Pancreas (tissue), 10 donors: ENCODE measurements at regions not wholly inside any gene's neighbourhood (a gene's known extent, or its start where the extent isn't known, plus 50 kb on each side); places are given as distances from the start of the nearest gene placed in this dataset.
A peak's percentile ranks its signal among the peaks of the same experiment; 100 is the strongest.

Experiments
- ATAC-seq, 4 donors: fragments of 200-7000 bp; cut with Tn5 transposase; one replicate each; pipeline versions ENCODE4 v1.8.0 to v1.9.1; 2020; ENCODE audit warnings: mild to moderate bottlenecking in 4 of 4, moderate library complexity in 4 of 4
- DNase-seq, 6 donors: peaks; one replicate each; pipeline ENCODE4 v3.0.0-alpha.2; 2020
- FAIRE-seq: peaks from 2 replicates; lab custom pipeline; 2012; peaks lifted over from hg19 to GRCh38; lab: Jason Lieb, UNC
- H3K27ac ChIP-seq, 4 donors: fragments of 200-600 bp; sonication (generic); 1 replicate in 3 of 4; 2 replicates in 1 of 4; pipeline versions ENCODE4 v1.5.0 to v1.8.0; 2020
- H3K27me3 ChIP-seq, 4 donors: fragments of 200-600 bp; one replicate each; pipeline ENCODE4 v1.8.0; 2021
- H3K36me3 ChIP-seq, 3 donors: fragments of 200-600 bp; sonication (generic) in 1 of 3; one replicate each; pipeline versions ENCODE4 v1.5.0 to v1.8.0; 2020 to 2021
- H3K4me1 ChIP-seq, 3 donors: fragments of 200-600 bp; one replicate each; pipeline ENCODE4 v1.8.0; 2021
- H3K4me3 ChIP-seq, 4 donors: fragments of 200-600 bp; sonication (generic) in 2 of 4; one replicate each; pipeline versions ENCODE4 v1.5.0 to v1.8.0; 2020 to 2021
- H3K9me3 ChIP-seq, 4 donors: fragments of 200-600 bp; one replicate each; pipeline ENCODE4 v1.8.0; 2021
- CTCF ChIP-seq, 4 donors: fragments of 200-600 bp; sonication (generic) in 3 of 4; IDR thresholded peaks; one replicate each; pipeline versions ENCODE4 v1.5.0 to v1.8.0; 2021; ENCODE audit warnings: antibody characterized with exemption in 4 of 4
- WGBS, 2 donors: extraction: QIAGEN DNeasy Blood & Tissue Kit; methylation state at CpG; one replicate each; pipeline ENCODE4 v1.1.7; 2013; 5-methylcytosine and 5-hydroxymethylcytosine counted together
- intact Hi-C, 3 donors: fragments of 100-400 bp; cut with DNase I; formaldehyde crosslinking; loops; one replicate each; pipeline versions ENCODE4 v1.11.1 to v1.14.2; 2022
- donor health status: healthy with polysubstance abuse.
- donor health status: DM: no; HTN: no; CAD: no; lungs with moderate emphysema.
- donor health status: DM: no; HTN: no; CAD: no.
- donor health status: control.
- donor health status: control.
- donor health status: Bipolar disorder and iron deficiency.
- donor health status: DM: yes; HTN: yes; CAD: no.
- donor health status: DM: no; HTN: no; CAD: no.
- donor health status: DM: no; HTN: no; CAD: no.
- donor health status: DM: yes; HTN: yes; CAD: no.

- no peak for ATAC-seq
- Histone ChIP-seq H3K36me3 (no peaks in the 10 kb centered on the region), H3K4me3 (no peak overlapping the region), H3K27me3 (no peaks in the 10 kb centered on the region), H3K27ac (no peak overlapping the region), H3K9me3 (no peaks in the 10 kb centered on the region), H3K4me1 (no peaks in the 10 kb centered on the region)
- FAIRE-seq = no peak
- 12 to 18% methylated on average over 2 of the region's 2 CpGs for WGBS, 2 donors
- no peak for TF ChIP-seq CTCF (IDR thresholded peaks at IDR 0.05)
- DNase-seq = no peak
- intact Hi-C loops = no loop called here
Measured at GRCh38 chr3:182309120-182309519, 484.2 kb upstream of the ATP11B start.

GRCh38 chr3:182315313-182315712 lies 478.0 kb upstream of the ATP11B start:
- Histone ChIP-seq H3K27ac (no peak overlapping the region), H3K4me1 (no peaks in the 10 kb centered on the region), H3K4me3 (no peak overlapping the region), H3K9me3 (no peaks in the 10 kb centered on the region), H3K36me3 (no peaks in the 10 kb centered on the region), H3K27me3 (no peaks in the 10 kb centered on the region)
- TF ChIP-seq CTCF (IDR thresholded peaks at IDR 0.05) = no peak
- FAIRE-seq = no peak
- peak in 1 of 6 donors; percentile 25 for DNase-seq
- WGBS, 2 donors = 72 to 89% methylated on average over 5 of the region's 5 CpGs
- intact Hi-C loops = no loop called here
- ATAC-seq = no peak

GRCh38 chr3:182323126-182323700 lies 470.1 kb upstream of the ATP11B start:
- no peak for DNase-seq
- H3K4me1 ChIP-seq = no peaks in the 10 kb centered on the region
- no peaks in the 10 kb centered on the region for H3K27me3 ChIP-seq
- TF ChIP-seq CTCF (IDR thresholded peaks at IDR 0.05) = no peak
- WGBS, 2 donors = 66 to 79% methylated on average over 1 of the region's 1 CpG
- no peaks in the 10 kb centered on the region for H3K9me3 ChIP-seq
- H3K36me3 ChIP-seq = no peaks in the 10 kb centered on the region
- H3K27ac ChIP-seq = no peak overlapping the region
- FAIRE-seq = no peak
- no peak overlapping the region for H3K4me3 ChIP-seq
- intact Hi-C loops = no loop called here
- ATAC-seq = no peak

- TF ChIP-seq CTCF (IDR thresholded peaks at IDR 0.05) = no peak
- no peaks in the 10 kb centered on the region for H3K9me3 ChIP-seq
- ATAC-seq (no peak), FAIRE-seq (no peak), DNase-seq (no peak)
- H3K27ac ChIP-seq = no peak overlapping the region
- H3K4me1 ChIP-seq = no peaks in the 10 kb centered on the region
- intact Hi-C loops = no loop called here
- no peak overlapping the region for H3K4me3 ChIP-seq
- no peaks in the 10 kb centered on the region for H3K27me3 ChIP-seq
- 56 to 82% methylated on average over 1 of the region's 1 CpG for WGBS, 2 donors
- no peaks in the 10 kb centered on the region for H3K36me3 ChIP-seq
Measured at GRCh38 chr3:182323898-182324297, 469.4 kb upstream of the ATP11B start.

GRCh38 chr3:182325213-182325950 lies 467.9 kb upstream of the ATP11B start:
- no peaks in the 10 kb centered on the region for H3K27me3 ChIP-seq
- no peaks in the 10 kb centered on the region for H3K36me3 ChIP-seq
- no peaks in the 10 kb centered on the region for H3K9me3 ChIP-seq
- H3K27ac ChIP-seq = no peak overlapping the region
- no peaks in the 10 kb centered on the region for H3K4me1 ChIP-seq
- intact Hi-C loops = no loop called here
- FAIRE-seq (no peak), DNase-seq (no peak), ATAC-seq (no peak)
- no peak overlapping the region for H3K4me3 ChIP-seq
- 67 to 76% methylated on average over 10 of the region's 10 CpGs for WGBS, 2 donors
- TF ChIP-seq CTCF (IDR thresholded peaks at IDR 0.05) = no peak
